Activated T-helper 17 cell treated with anti-CD3 and anti-CD28 coated beads, Interleukin-2, amount 50 U/mL, for 72 hours (primary cell): ENCODE measurements at regions not wholly inside any gene's neighbourhood (a gene's known extent, or its start where the extent isn't known, plus 50 kb on each side); places are given as distances from the start of the nearest gene placed in this dataset.
"Not testable (repeated sequence)": the region's sequence is repeated elsewhere in the genome, so short reads cannot be mapped to it uniquely, and the experiment has no call there.

ENCODE experiments used
- ATAC-seq: fragments of 150-1000 bp; cut with Tn5 transposase; replicated peaks from 2 replicates; pipeline ENCODE4 v1.10.0; 2021; ENCODE audit warnings: mild to moderate bottlenecking, moderate library complexity
- H3K27ac Mint-ChIP-seq: one replicate; pipeline ENCODE4 v1.8.0; 2022; ENCODE audit warnings: mixed read lengths
- H3K27me3 Mint-ChIP-seq: one replicate; pipeline ENCODE4 v1.8.0; 2022; ENCODE audit warnings: mixed read lengths
- H3K36me3 Mint-ChIP-seq: one replicate; pipeline ENCODE4 v1.8.0; 2022; ENCODE audit warnings: low read depth, mild to moderate bottlenecking, mixed read lengths
- H3K4me1 Mint-ChIP-seq: one replicate; pipeline ENCODE4 v1.8.0; 2022; ENCODE audit warnings: mixed read lengths
- H3K4me3 Mint-ChIP-seq: one replicate; pipeline ENCODE4 v1.8.0; 2022; ENCODE audit warnings: mild to moderate bottlenecking, mixed read lengths
- H3K9me3 Mint-ChIP-seq: one replicate; pipeline ENCODE4 v1.8.0; 2022; ENCODE audit warnings: mixed read lengths

- H3K9me3 Mint-ChIP-seq = no peaks in the 10 kb centered on the region
- no peaks in the 10 kb centered on the region for H3K4me1 Mint-ChIP-seq
- H3K36me3 Mint-ChIP-seq = no peaks in the 10 kb centered on the region
- no peak overlapping the region for H3K27ac Mint-ChIP-seq
- ATAC-seq = no peak
- H3K27me3 Mint-ChIP-seq = no peaks in the 10 kb centered on the region
- no peak overlapping the region for H3K4me3 Mint-ChIP-seq
Observed at GRCh38 chr1:94769551-94769950, 50.6 kb upstream of the SLC44A3 start.

- Mint-ChIP-seq H3K9me3 (no peaks in the 10 kb centered on the region), H3K4me1 (no peaks in the 10 kb centered on the region), H3K27ac (no peak overlapping the region), H3K36me3 (no peaks in the 10 kb centered on the region), H3K27me3 (no peaks in the 10 kb centered on the region), H3K4me3 (no peak overlapping the region)
- no peak for ATAC-seq
Observed at GRCh38 chr1:94768036-94768435, 52.1 kb upstream of the SLC44A3 start.

DNA sequence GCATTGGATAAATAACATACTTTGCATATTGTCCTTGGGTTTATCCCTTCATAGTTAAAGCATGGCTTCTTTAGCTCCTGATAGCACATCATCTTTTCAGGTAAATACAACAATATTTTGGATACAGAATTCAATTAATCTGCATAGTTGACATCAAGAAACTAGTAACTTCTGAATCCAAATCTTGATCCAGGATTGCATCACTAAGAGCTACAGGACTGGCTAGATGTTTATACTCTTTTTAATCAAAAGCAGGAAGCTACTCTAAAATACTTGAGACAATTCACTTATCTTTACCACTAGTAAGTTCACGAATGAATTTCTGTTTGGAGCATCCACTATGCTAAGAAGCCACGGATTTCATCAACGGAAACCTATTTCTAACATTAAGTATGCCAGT is 54.2 kb upstream of the SLC44A3 start:
- no peaks in the 10 kb centered on the region for H3K4me1 Mint-ChIP-seq
- no peaks in the 10 kb centered on the region for H3K9me3 Mint-ChIP-seq
- ATAC-seq = no peak
- H3K27me3 Mint-ChIP-seq = no peaks in the 10 kb centered on the region
- no peaks in the 10 kb centered on the region for H3K36me3 Mint-ChIP-seq
- H3K27ac Mint-ChIP-seq = no peak overlapping the region
- no peak overlapping the region for H3K4me3 Mint-ChIP-seq

DNA sequence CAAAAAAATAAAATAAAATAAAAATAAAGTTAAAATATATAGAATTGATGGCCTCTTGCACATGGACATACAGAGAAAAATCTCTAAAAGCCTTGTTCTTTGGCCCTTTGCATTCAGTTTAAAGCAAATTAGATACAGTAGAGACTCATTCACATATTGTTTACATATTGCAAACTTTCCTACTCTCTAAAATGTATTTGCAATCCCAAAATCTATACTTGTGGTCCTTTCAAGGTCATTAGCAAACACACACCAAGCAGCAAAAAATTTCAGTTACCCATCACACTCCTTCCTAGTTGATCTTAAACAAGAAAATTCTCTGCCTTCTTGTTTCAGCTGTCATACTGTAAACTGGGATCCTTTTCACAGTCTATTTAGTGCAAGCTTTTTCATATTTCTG is 61.0 kb upstream of the SLC44A3 start:
- peaks cover 7% of the 10 kb centered on the region for H3K4me1 Mint-ChIP-seq
- ATAC-seq = no peak

DNA sequence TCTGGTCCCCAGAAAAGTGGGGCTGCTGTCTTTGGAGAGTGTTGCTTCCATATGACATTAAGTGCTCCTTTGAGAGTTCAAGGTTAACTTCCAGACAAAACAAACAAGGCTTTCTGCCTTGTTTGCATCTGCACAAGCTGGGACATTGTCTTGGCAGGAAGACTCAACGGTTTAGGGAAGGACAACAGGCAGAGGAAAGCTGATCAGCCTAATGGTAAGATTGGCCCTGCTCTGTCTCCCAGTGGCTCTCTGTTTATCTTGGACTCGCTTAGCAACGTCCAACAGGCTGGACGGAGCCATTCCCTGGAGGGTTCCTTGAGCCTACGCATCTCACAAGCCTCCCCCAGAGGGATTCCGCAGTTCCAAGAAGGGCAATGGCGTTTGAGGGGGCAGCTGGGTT is 62.2 kb upstream of the SLC44A3 start:
- H3K9me3 Mint-ChIP-seq = peaks cover 3% of the 10 kb centered on the region
- H3K36me3 Mint-ChIP-seq = no peaks in the 10 kb centered on the region
- H3K4me1 Mint-ChIP-seq = peaks cover 7% of the 10 kb centered on the region
- no peak overlapping the region for H3K4me3 Mint-ChIP-seq
- peaks cover 18% of the 10 kb centered on the region for H3K27me3 Mint-ChIP-seq
- H3K27ac Mint-ChIP-seq = no peak overlapping the region
- no peak for ATAC-seq

More for the DNA sequence above, 61.0 kb upstream of the SLC44A3 start:
- Mint-ChIP-seq H3K27me3 (peaks cover 18% of the 10 kb centered on the region), H3K4me3 (no peak overlapping the region), H3K27ac (no peak overlapping the region), H3K36me3 (no peaks in the 10 kb centered on the region), H3K9me3 (peaks cover 3% of the 10 kb centered on the region)

DNA sequence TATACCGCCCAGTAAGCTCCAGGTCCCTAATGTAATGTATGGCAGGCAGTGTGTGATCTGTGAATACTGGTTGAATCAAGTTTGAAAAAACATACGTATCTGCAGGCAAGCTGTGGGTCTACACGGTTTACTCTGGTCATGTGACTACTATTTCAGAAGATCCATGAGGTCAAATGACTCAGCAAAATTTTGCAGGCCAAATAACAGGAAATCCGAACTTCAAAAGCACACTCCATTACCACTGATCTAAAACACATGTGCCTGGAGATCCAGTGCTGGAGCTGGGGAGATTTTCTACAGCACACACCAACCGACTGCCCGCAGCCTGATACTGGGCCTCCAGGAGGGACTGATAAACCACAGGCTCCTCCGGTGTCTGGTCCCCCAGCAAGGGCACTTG is 64.5 kb upstream of the SLC44A3 start:
- Mint-ChIP-seq H3K9me3 (peaks cover 3% of the 10 kb centered on the region), H3K27ac (no peak overlapping the region), H3K27me3 (peaks cover 18% of the 10 kb centered on the region), H3K4me1 (peaks cover 7% of the 10 kb centered on the region), H3K36me3 (no peaks in the 10 kb centered on the region), H3K4me3 (no peak overlapping the region)
- ATAC-seq = no peak

GRCh38 chr1:94755016-94755415 is 65.1 kb upstream of the SLC44A3 start:
- not testable (repeated sequence) for H3K9me3 Mint-ChIP-seq, H3K4me3 Mint-ChIP-seq, ATAC-seq, H3K4me1 Mint-ChIP-seq, H3K36me3 Mint-ChIP-seq, H3K27ac Mint-ChIP-seq
- H3K27me3 Mint-ChIP-seq = peaks cover 18% of the 10 kb centered on the region

DNA sequence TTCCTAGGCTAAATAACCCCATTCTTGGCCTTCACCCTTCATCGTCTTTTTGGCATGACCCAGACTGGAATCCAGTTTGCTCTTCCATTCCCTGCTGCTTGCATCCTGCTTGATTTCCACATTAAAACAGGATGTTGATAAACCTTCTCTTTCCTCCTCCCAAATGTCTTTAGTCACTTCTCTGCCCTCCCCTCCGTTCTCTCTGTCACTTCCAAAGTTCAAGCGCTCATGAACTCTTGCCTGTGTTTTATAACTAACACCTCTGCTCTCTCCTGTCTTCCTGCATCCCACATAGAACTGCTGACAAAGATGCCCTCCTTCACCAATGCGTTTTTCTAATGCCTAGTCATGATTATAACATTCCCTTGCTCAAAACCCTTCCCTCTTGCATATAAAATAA is 65.6 kb upstream of the SLC44A3 start:
- no peak for ATAC-seq
- Mint-ChIP-seq H3K27ac (no peak overlapping the region), H3K27me3 (peaks cover 13% of the 10 kb centered on the region), H3K4me1 (peaks cover 7% of the 10 kb centered on the region), H3K4me3 (no peak overlapping the region), H3K9me3 (peaks cover 3% of the 10 kb centered on the region), H3K36me3 (no peaks in the 10 kb centered on the region)

- Mint-ChIP-seq H3K9me3 (peaks cover 3% of the 10 kb centered on the region), H3K27me3 (peaks cover 12% of the 10 kb centered on the region), H3K36me3 (no peaks in the 10 kb centered on the region), H3K4me3 (no peak overlapping the region), H3K27ac (no peak overlapping the region), H3K4me1 (peaks cover 7% of the 10 kb centered on the region)
- ATAC-seq = no peak
Observed at GRCh38 chr1:94754095-94754494, 66.1 kb upstream of the SLC44A3 start.

DNA sequence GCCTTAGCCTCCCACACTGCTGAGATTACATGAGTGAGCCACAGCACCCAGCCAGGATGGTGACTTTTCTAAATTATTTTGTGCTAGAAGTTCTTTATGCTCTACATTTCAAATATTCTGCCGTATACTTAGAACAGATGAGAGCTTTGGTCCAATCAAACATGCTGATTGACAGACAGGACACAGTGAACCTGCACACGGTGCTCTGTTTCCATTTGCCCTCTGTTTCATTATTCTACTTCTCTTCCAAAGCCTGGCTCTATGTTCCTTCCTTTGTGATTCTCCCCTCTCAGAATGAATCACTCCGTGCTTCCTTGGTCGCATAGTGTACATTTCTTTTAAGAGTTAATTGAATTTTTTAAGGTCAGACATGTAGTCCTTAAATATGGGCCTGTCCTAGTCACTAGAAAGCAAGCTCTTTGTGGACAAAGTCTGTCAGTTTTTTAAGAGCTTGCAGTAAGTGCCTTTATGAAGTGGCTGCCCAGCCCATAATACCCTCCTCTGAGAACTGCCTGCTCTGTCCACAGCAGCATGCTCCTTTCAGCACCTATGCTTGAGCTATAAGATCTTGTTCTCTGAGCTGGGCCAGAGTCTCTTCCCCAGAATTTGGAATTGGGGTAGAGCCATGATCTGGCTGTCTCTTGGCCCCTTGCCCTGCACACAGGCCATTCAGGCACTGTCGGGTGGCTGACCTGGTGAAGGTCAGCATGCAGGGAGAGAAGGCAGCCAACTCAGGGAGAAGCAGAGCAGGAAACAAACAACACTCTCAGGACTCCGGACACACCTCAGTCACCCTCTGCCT is 66.8 kb upstream of the SLC44A3 start:
- Mint-ChIP-seq H3K36me3 (no peaks in the 10 kb centered on the region), H3K4me1 (peaks cover 7% of the 10 kb centered on the region), H3K27ac (no peak overlapping the region), H3K9me3 (peaks cover 3% of the 10 kb centered on the region), H3K27me3 (peaks cover 12% of the 10 kb centered on the region), H3K4me3 (no peak overlapping the region)
- ATAC-seq = no peak

GRCh38 chr1:94751483-94751882 is 68.7 kb upstream of the SLC44A3 start:
- H3K27me3 Mint-ChIP-seq = peaks cover 12% of the 10 kb centered on the region
- not testable (repeated sequence) for H3K9me3 Mint-ChIP-seq, ATAC-seq, H3K27ac Mint-ChIP-seq, H3K4me1 Mint-ChIP-seq, H3K4me3 Mint-ChIP-seq, H3K36me3 Mint-ChIP-seq

- peaks cover 11% of the 10 kb centered on the region for H3K27me3 Mint-ChIP-seq
- no peak overlapping the region for H3K27ac Mint-ChIP-seq
- H3K4me1 Mint-ChIP-seq = no peaks in the 10 kb centered on the region
- H3K9me3 Mint-ChIP-seq = peaks cover 4% of the 10 kb centered on the region
- H3K4me3 Mint-ChIP-seq = no peak overlapping the region
- ATAC-seq = no peak
- H3K36me3 Mint-ChIP-seq = no peaks in the 10 kb centered on the region
Observed at GRCh38 chr1:94746635-94747525, 73.3 kb upstream of the SLC44A3 start.

- Mint-ChIP-seq H3K9me3 (peaks cover 4% of the 10 kb centered on the region), H3K36me3 (no peaks in the 10 kb centered on the region), H3K4me1 (no peaks in the 10 kb centered on the region), H3K27me3 (peaks cover 11% of the 10 kb centered on the region), H3K4me3 (no peak overlapping the region), H3K27ac (no peak overlapping the region)
- ATAC-seq = no peak
Observed at GRCh38 chr1:94745742-94746141, 74.4 kb upstream of the SLC44A3 start.

- Mint-ChIP-seq H3K27me3 (peaks cover 16% of the 10 kb centered on the region), H3K9me3 (peaks cover 4% of the 10 kb centered on the region), H3K4me1 (no peaks in the 10 kb centered on the region), H3K27ac (no peak overlapping the region), H3K4me3 (no peak overlapping the region), H3K36me3 (no peaks in the 10 kb centered on the region)
- ATAC-seq = no peak
Observed at GRCh38 chr1:94743862-94744261, 76.3 kb upstream of the SLC44A3 start.

DNA sequence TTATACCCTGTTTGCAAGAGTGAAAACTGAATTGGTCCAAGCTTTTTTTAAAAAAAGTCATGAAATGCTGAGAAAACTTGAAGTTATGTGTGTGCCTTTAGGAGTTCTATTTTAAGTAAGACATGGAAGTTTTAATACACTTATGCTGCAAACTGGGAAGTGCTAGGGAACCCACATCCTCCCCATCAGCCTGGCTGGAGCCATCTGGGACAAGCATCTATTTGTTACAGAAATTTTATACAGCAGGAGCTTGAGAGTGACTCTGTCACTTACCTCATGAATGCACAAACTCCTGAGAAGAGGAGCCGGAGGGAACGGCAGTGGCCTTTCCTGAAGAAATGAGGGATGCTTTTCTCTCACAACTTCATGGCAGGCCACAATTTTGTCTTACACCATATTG is 78.2 kb upstream of the SLC44A3 start:
- ATAC-seq = no peak
- Mint-ChIP-seq H3K27ac (no peak overlapping the region), H3K4me1 (no peaks in the 10 kb centered on the region), H3K9me3 (peaks cover 4% of the 10 kb centered on the region), H3K27me3 (peaks cover 16% of the 10 kb centered on the region), H3K36me3 (no peaks in the 10 kb centered on the region), H3K4me3 (no peak overlapping the region)
